HG03442 (cell line): ENCODE measurements at regions not wholly inside any gene's neighbourhood (a gene's known extent, or its start where the extent isn't known, plus 50 kb on each side); places are given as distances from the start of the nearest gene placed in this dataset.
A peak's percentile ranks its signal among the peaks of the same experiment; 100 is the strongest.
"Not testable (repeated sequence)": the region's sequence is repeated elsewhere in the genome, so short reads cannot be mapped to it uniquely, and the experiment has no call there.

Experiments used
- ATAC-seq: cut with Tn5 transposase; IDR thresholded peaks from one replicate; pipeline ENCODE4 v1.9.1; 2021; ENCODE audit warnings: mild to moderate bottlenecking, moderate library complexity; ENCODE audit not compliant: unreplicated experiment

DNA sequence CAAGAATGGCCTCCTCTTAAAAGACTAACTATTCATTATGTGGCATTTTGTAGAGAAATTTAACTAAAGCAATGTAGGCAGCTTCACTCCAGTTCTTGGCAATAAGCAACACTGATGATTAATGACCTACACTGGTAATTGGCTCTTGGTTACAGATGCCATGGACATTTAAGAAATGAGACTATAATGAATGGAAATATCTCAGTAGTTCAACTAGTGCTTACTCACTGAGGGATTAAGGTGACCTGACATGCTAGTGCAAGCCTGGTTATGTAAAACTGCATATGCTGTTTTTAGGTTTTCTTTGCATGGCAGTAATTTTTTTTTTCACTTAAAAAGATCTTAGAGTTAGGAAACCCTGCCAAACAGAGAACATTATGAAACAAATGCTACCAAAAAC, 152.7 kb upstream of the AADAT start:
- no peak for ATAC-seq

GRCh38 chr4:170234800-170235199, 145.0 kb upstream of the AADAT start:
- ATAC-seq = peak; percentile 50

GRCh38 chr4:170231377-170231776, 141.6 kb upstream of the AADAT start:
- no peak for ATAC-seq

DNA sequence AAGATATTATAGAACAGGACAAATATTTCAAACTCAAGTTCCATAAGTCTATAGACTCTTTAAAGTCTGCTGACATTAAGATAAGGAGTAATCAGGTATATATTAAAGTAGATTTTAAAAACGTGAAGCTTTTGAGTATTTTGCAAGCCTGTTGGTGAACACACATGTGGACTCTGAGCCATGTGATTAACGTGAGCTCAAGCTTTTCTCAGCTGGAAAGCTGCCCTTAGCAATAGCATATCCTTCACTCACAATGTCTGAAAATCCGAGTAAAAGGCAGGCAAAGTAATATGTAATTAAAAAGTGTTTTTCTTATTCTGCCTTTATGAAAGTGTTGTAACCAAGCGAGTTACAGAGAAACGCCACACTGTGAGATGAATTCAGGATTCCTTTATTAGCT, 140.5 kb upstream of the AADAT start:
- ATAC-seq = no peak

DNA sequence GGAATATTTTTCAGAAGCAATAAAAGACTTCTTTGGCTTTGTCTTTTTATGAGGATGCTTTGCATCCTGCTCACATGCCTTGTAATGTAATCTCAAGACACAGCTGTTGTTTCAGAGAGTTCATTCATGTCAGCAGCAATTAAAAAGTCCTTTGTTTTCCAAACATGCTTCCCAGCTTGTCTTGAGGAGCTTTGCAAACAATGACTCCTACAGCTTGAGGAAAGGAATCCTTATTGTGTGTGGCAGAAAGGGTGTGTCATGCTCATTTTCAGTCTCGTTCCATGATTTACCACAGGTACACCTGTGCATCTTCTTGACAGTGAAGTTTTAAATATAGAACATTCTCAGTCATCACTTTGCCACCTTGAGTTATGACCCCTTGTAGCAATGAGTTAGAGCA, 139.2 kb upstream of the AADAT start:
- no peak for ATAC-seq

DNA sequence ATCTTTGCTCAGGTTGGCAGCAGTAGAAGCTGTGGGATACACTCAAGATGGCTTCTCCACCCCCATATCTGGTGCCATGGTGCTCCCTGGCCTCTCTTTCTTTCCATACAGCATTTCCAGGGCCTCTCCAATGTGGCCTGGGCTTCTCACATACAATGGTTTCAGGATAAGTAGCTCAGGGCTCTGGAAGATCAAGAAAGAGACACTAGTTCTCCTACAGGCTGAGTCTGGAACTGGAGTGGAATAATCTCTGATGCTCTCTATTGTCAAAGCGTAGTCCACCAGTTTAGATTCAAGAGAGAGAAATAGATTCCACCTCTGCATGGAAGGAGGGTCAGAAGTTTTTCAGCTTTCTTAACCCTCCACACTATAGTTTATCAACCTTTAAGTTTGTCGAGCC, 138.2 kb upstream of the AADAT start:
- no peak for ATAC-seq

DNA sequence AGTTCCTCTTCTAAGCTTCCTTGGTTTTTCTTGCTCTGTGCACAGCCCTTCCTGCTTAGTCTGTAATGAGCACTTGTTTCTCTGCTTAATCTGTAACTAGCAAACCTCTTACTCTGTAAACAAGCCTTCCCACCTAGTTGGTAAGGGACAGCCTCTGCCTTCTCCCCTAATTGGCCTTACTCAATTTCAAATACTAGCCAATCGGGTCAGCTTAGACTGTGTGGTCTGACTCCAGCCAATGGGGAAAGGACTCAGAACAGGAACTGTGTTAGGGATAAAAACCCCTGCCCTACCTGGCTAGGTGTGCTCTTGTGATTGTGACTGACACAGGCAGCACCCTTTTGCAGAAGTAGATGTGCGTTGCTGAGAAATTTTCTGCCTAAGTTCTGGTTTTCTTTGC, 136.5 kb upstream of the AADAT start:
- ATAC-seq = no peak

- no peak for ATAC-seq
These were observed 125.0 kb upstream of the AADAT start for GRCh38 chr4:170214731-170215130.

DNA sequence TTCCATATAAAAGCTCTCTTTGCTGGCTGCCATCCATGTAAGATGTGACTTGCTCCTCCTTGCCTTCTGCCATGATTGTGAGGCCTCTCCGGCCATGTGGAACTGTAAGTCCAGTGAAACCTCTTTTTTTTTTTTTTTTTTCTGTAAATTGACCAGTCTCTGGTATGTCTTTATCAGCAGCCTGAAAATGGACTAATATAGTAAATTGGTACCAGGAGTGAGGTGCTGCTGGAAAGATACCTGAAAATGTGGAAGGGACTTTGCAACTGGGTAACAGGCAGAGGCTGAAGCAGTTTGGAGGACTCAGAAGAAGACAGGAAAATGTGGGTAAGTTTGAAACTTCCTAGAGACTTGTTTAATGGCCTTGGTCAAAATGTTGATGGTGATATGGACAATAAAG, 124.3 kb upstream of the AADAT start:
- no peak for ATAC-seq

DNA sequence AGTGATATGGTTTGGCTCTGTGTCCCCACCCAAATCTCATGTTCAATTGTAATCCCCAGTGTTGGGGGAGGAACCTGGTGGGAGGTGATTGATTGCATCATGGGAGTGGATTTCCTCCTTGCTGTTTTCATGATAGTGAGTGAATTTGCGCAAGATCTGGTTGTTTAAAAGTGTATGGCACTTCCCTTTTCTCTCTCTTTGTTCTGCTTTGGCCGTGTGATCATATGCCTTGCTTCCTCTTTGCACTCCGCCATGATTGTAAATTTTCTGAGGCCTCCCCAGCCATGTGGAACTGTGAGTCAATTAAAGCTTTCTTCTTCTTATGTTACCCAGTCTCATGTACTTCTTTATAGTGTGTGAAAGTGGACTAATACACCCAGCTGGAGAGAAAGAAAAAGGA, 113.0 kb upstream of the AADAT start:
- ATAC-seq = no peak

DNA sequence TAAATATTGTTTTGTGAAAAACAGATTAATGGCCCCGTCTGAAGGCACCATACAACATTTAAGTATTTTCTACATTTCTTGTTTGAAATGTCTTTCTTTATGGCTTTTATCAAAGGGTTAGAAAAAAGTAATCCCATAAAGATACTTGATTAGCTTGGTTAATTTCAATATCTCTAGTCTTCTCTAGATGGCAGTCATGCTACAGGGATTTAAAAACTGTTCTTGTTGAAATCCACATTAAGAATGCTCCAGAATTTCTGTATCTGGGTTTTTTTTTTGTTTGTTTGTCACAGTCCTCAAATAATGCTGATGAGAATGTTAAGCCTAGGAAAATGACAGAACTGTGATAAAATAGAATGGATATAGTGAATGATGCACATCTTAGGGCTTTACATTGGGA, 109.0 kb upstream of the AADAT start:
- ATAC-seq = no peak

- not testable (repeated sequence) for ATAC-seq
These were observed 105.0 kb upstream of the AADAT start for GRCh38 chr4:170194794-170195193.

DNA sequence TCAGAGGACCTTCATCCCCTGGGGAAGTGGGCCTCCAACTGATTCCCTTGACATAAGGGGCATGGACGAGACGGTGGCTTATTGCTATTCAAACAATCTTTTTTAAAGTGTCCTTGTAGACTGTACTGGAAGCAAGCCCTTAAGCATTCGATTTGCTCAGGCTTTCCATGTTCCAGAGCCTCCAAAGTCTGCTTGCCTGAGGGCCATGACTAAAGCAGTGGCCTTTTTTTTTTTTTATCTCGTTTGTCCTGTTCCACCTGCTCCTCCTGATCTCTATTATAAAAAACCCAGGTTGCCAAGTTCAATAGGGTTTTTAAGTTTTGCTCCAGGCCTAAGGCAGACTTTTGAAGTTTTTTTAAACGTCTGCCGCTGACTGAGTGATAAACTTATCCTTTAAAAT, 103.7 kb upstream of the AADAT start:
- ATAC-seq = no peak

DNA sequence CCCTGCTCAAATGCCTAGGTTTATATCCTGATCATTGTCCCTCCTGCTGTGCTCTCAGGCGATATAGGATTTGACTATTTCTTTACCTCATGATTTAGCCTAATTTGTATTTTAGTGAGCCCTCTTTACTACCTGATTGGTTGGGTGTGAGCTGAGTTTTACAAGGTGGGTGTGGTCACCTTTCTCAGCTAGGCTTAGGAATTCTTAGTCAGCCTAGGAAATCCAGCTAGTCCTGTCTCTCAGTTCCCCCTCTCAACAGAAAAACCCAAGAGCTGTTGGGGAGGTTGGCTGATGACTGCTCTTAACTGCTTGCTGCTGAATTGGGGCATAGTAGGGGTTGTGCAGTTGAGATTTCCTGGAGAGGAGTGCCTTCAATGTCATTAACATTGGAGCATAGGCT, 100.5 kb upstream of the AADAT start:
- ATAC-seq = no peak

- ATAC-seq = no peak
These were observed 81.1 kb upstream of the AADAT start for GRCh38 chr4:170170861-170171260.

- no peak for ATAC-seq
These were observed 79.9 kb upstream of the AADAT start for GRCh38 chr4:170169699-170170098.

DNA sequence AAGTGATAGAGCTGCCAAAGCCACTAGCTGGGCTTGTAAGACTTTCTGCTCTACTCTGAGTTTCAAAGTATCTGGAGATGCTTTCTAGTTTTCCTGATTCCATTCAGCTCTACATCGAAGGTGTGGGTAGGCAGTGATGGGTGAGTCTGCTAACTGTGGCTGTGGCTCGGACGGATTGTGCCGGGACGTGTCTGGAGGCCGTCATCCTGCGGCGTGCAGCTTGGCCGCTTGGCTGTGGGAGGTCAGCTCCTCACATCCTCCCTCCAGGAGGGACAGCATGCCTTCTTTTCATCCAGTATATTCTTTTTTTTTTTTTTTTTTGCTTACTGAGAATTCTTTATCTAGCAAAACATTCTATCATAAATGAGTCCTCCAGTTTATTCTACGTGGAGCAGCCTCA, 77.9 kb upstream of the AADAT start:
- no peak for ATAC-seq

DNA sequence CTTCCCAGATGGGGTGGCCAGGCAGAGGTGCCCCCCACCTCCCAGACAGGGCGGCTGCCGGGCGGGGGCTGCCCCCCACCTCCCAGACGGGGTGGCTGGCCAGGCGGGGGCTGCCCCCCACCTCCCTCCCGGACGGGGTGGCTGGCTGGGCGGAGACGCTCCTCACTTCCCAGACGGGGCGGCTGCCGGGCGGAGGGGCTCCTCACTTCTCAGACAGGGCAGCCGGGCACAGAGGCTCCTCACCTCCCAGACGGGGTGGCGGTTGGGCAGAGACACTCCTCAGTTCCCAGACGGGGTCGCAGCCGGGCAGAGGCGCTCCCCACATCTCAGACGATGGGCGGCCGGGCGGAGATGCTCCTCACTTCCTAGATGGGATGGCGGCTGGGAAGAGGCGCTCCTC, 76.4 kb upstream of the AADAT start:
- ATAC-seq = not testable (repeated sequence)

GRCh38 chr4:170162416-170162815, 72.7 kb upstream of the AADAT start:
- no peak for ATAC-seq

DNA sequence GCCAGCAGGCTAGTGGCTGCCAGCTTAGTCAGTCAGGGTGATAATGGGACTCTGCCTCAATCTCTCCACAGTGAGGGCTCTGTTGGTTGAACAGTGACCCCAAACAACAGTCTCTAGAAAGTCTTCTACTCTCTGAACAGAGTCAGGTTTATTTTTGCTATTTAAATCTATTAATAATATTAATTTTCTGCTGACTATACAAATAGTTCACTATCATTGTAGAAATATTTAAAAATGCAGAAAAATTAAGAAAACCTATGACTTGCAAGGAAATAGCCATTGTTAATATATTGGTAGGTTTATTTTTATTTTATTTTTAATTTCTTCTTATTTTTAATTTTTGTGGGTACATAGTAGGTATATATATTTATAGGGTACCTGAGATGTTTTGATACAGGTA, 67.9 kb upstream of the AADAT start:
- no peak for ATAC-seq

DNA sequence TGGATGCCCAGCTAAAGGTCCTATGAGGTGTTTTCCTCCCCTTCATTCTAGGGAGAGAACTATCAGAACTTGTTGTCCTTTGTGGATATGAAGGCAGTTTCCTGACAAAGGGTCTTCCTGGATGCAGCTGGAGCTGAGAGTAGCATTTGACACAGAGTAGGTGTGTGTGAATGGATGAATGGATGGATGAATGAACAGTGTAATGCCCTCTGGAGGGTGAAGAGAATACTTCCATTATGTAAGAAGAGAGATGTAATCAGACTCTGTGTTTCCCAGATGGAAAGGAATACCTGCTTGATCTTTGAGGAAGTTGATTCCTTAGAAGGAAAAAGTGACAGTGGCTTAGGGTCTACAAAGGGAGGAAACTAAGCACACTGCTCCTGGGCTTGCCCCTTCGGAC, 55.4 kb upstream of the AADAT start:
- ATAC-seq = no peak

DNA sequence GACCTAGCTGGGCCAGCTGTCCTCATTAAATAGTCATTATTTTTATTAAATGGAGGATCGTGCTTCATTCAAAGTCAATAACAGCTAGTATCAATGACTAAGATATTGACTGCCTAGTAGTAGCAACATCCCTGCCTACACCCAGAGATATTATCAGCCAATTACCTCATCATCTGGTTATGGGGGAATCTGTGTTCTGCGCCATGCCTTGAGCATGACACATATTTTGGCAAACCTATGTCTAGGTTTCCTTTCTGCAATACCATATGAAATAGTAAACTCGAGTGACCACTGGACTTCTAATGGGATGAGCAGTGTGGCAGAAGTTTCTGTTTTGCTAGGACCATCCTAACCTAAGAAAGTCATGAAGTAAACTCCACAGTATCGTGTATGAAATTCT, 50.0 kb upstream of the AADAT start:
- no peak for ATAC-seq
